Endothelial cell of umbilical vein (primary cell): ENCODE measurements at regions not wholly inside any gene's neighbourhood (a gene's known extent, or its start where the extent isn't known, plus 50 kb on each side); places are given as distances from the start of the nearest gene placed in this dataset.

Experiments
- BruUV-seq: library from RNA; stranded (reverse); fragments of 400-500 nt; replicated peaks from 2 replicates; lab custom pipeline; 2021; lab: Mats Ljungman, UMichigan
- CTCF ChIA-PET: fragments of 300-600, 350-600 bp; sonication (Branson Sonifier 250); formaldehyde crosslinking; loops from one replicate; lab custom pipeline; 2021; ENCODE audit warnings: antibody characterized with exemption, inconsistent platforms; lab: Charles Lee
- POLR2A ChIA-PET: fragments of 300-600, 350-600 bp; sonication (Branson Sonifier 250); formaldehyde crosslinking; loops from one replicate; lab custom pipeline; 2021; ENCODE audit warnings: antibody characterized with exemption, inconsistent platforms; lab: Charles Lee
- DNase-seq: peaks from one replicate; pipeline ENCODE4 v3.0.0-alpha.2; 2011; ENCODE audit warnings: low read depth, low spot score
- FAIRE-seq: peaks from 2 replicates; lab custom pipeline; 2011; peaks lifted over from hg19 to GRCh38; lab: Jason Lieb, UNC
- H2AFZ ChIP-seq: 2 replicates; pipeline ENCODE4 v1.6.0; 2012; ENCODE audit warnings: low read depth, low read length, control low read depth, inconsistent platforms
- H3K27ac ChIP-seq: 2 replicates; pipeline ENCODE4 v1.5.1; 2011; ENCODE audit warnings: low read depth, mild to moderate bottlenecking, control low read depth, low read length, moderate library complexity; ENCODE audit not compliant: insufficient read depth
- H3K27me3 ChIP-seq, 2 experiments: 2 replicates each; pipeline versions ENCODE4 v1.6.0 to v1.6.1; 2011; ENCODE audit warnings: low read length in 2 of 2, mixed read lengths in 1 of 2; ENCODE audit not compliant: control insufficient read depth in 2 of 2, insufficient read depth in 2 of 2
- H3K36me3 ChIP-seq, 2 experiments: 2 replicates in 1 of 2; 3 replicates in 1 of 2; pipeline ENCODE4 v1.5.1; 2011; ENCODE audit warnings: low read length in 2 of 2, mild to moderate bottlenecking in 1 of 2, moderate library complexity in 1 of 2; ENCODE audit not compliant: control insufficient read depth in 2 of 2, insufficient read depth in 2 of 2; ENCODE audit errors: extremely low read depth in 1 of 2
- H3K4me1 ChIP-seq: 3 replicates; pipeline ENCODE4 v1.5.1; 2011; ENCODE audit warnings: mild to moderate bottlenecking, low read length; ENCODE audit not compliant: control insufficient read depth, insufficient read depth; ENCODE audit errors: extremely low read depth
- H3K4me2 ChIP-seq: 2 replicates; pipeline ENCODE4 v1.6.1; 2011; ENCODE audit warnings: low read length, control low read depth, mixed read lengths; ENCODE audit not compliant: insufficient read depth
- H3K4me3 ChIP-seq, 3 experiments: fragments of 200-600 bp in 1 of 3; sonication (generic), shearing (Covaris generic) in 1 of 3; replicated peaks in 1 of 3; 2 replicates each; pipeline ENCODE4 v1.5.1; 2011 to 2016; ENCODE audit warnings: control low read depth in 3 of 3, low read length in 3 of 3, mild to moderate bottlenecking in 2 of 3, inconsistent platforms in 1 of 3, low read depth in 1 of 3, moderate library complexity in 1 of 3; ENCODE audit not compliant: insufficient read depth in 1 of 3
- H3K79me2 ChIP-seq: 2 replicates; pipeline ENCODE4 v1.6.0; 2012; ENCODE audit warnings: low read length, inconsistent platforms; ENCODE audit not compliant: control insufficient read depth, insufficient read depth
- H3K9ac ChIP-seq: replicated peaks from 2 replicates; pipeline ENCODE3; 2011; ENCODE audit warnings: low read length, control low read depth; ENCODE audit not compliant: insufficient read depth; ENCODE audit errors: extremely low read depth
- H3K9me1 ChIP-seq: replicated peaks from 3 replicates; pipeline ENCODE4 v1.6.0; 2011; ENCODE audit warnings: mild to moderate bottlenecking, low read length; ENCODE audit not compliant: control insufficient read depth, insufficient read depth; ENCODE audit errors: extremely low read depth
- H3K9me3 ChIP-seq: replicated peaks from 2 replicates; pipeline ENCODE4 v1.5.1; 2012; ENCODE audit warnings: low read length, inconsistent platforms; ENCODE audit not compliant: control insufficient read depth, insufficient read depth
- H4K20me1 ChIP-seq: replicated peaks from 2 replicates; pipeline ENCODE3; 2011; ENCODE audit warnings: mild to moderate bottlenecking, low read length; ENCODE audit not compliant: control insufficient read depth, insufficient read depth; ENCODE audit errors: extremely low read depth
- CTCF ChIP-seq, 2 donors: IDR thresholded peaks; 1 replicate in 1 of 2; 2 replicates in 1 of 2; pipeline ENCODE4 v1.5.1; 2011; ENCODE audit warnings: low read length in 2 of 2, mild to moderate bottlenecking in 2 of 2, moderate library complexity in 2 of 2, control low read depth in 1 of 2, inconsistent platforms in 1 of 2, low read depth in 1 of 2; ENCODE audit not compliant: insufficient read depth in 1 of 2; ENCODE audit errors: extremely low read depth in 1 of 2
- EZH2 ChIP-seq: IDR thresholded peaks from 2 replicates; pipeline ENCODE4 v1.6.1; 2012; ENCODE audit warnings: borderline replicate concordance, low read depth, mild to moderate bottlenecking, moderate library complexity, low read length, inconsistent platforms; ENCODE audit not compliant: severe bottlenecking
- FOS ChIP-seq: IDR thresholded peaks from 2 replicates; pipeline ENCODE4 v1.6.1; 2011; ENCODE audit warnings: mild to moderate bottlenecking, low read length, moderate library complexity, borderline replicate concordance; ENCODE audit not compliant: insufficient read depth
- GATA2 ChIP-seq: IDR thresholded peaks from 2 replicates; pipeline ENCODE4 v1.7.0; 2011; ENCODE audit warnings: low read depth, mild to moderate bottlenecking, moderate library complexity, mixed read lengths, low read length; ENCODE audit not compliant: insufficient read length, insufficient read depth
- JUN ChIP-seq: IDR thresholded peaks from 2 replicates; pipeline ENCODE4 v1.6.1; 2011; ENCODE audit warnings: borderline replicate concordance, low read depth; ENCODE audit not compliant: insufficient read length, insufficient read depth
- MAX ChIP-seq: IDR thresholded peaks from 2 replicates; pipeline ENCODE4 v1.6.1; 2011; ENCODE audit not compliant: insufficient read depth, insufficient read length
- MYC ChIP-seq: IDR thresholded peaks from one replicate; pipeline ENCODE4 v1.6.1; 2011; ENCODE audit warnings: mild to moderate bottlenecking, low read depth, low read length
- POLR2A ChIP-seq: IDR thresholded peaks from 2 replicates; pipeline ENCODE4 v1.6.1; 2012; ENCODE audit warnings: low read depth, mild to moderate bottlenecking, control low read depth, low read length
- POLR2AphosphoS5 ChIP-seq: IDR thresholded peaks from 2 replicates; pipeline ENCODE4 v1.6.1; 2012; ENCODE audit warnings: low read depth, mild to moderate bottlenecking, control low read depth, low read length, moderate library complexity; ENCODE audit not compliant: insufficient read depth
- dilution Hi-C: fragments of 300-500 bp; cut with MboI; formaldehyde crosslinking; loops from one replicate; pipeline ENCODE4 v1.15.0; 2019; ENCODE audit warnings: low sequenced_read_pairs; ENCODE audit not compliant: extremely low pct_ligation_motif_present
- intact Hi-C: fragments of 100-400 bp; cut with micrococcal nuclease; formaldehyde crosslinking; loops from one replicate; pipeline ENCODE4 v1.10.0; 2022

- dilution Hi-C loops = no loop called here
- CTCF ChIA-PET = no interaction called here
Observed at GRCh38 chrY:15751001-15751400, 1226.7 kb downstream of the NLGN4Y start.

More at GRCh38 chrY:15751001-15751400, 1226.7 kb downstream of the NLGN4Y start:
- FAIRE-seq (no peak), DNase-seq (no peak)
- no peak overlapping the region for H3K27ac ChIP-seq
- no peak overlapping the region for H2AFZ ChIP-seq
- H3K9me1 ChIP-seq = no peaks in the 10 kb centered on the region
- no peaks in the 10 kb centered on the region for H4K20me1 ChIP-seq
- no peaks in the 10 kb centered on the region for H3K4me1 ChIP-seq
- no peaks in the 10 kb centered on the region for H3K9me3 ChIP-seq
- no peak for TF ChIP-seq JUN
- no peak for TF ChIP-seq MYC
- TF ChIP-seq POLR2A = no peak
- no peak for TF ChIP-seq CTCF (IDR thresholded peaks at IDR 0.05; ENCODE audit: extremely low read depth in 1 of 2, insufficient read depth in 1 of 2, low read depth in 1 of 2, low read length in 2 of 2)
- no peak for TF ChIP-seq EZH2
- no peak for TF ChIP-seq GATA2
- no peak for TF ChIP-seq FOS
- TF ChIP-seq POLR2AphosphoS5 = no peak
- no peak for TF ChIP-seq MAX
- intact Hi-C loops = no loop called here
- H3K27me3 ChIP-seq = no peaks in the 10 kb centered on the region
- POLR2A ChIA-PET = no interaction called here
- BruUV-seq = no TSS peak
- no peaks in the 10 kb centered on the region for H3K36me3 ChIP-seq
- H3K4me2 ChIP-seq = no peak overlapping the region
- no peak overlapping the region for H3K4me3 ChIP-seq
- no peaks in the 10 kb centered on the region for H3K79me2 ChIP-seq
- no peak overlapping the region for H3K9ac ChIP-seq
